ENCODE measurements at regions not wholly inside any gene's neighbourhood (a gene's known extent, or its start where the extent isn't known, plus 50 kb on each side); places are given as distances from the start of the nearest gene placed in this dataset.

- FAIRE-seq (no peak), DNase-seq (ENCODE audit: insufficient read length, low spot score) (no peak)
- TF ChIP-seq, protein P1, sequence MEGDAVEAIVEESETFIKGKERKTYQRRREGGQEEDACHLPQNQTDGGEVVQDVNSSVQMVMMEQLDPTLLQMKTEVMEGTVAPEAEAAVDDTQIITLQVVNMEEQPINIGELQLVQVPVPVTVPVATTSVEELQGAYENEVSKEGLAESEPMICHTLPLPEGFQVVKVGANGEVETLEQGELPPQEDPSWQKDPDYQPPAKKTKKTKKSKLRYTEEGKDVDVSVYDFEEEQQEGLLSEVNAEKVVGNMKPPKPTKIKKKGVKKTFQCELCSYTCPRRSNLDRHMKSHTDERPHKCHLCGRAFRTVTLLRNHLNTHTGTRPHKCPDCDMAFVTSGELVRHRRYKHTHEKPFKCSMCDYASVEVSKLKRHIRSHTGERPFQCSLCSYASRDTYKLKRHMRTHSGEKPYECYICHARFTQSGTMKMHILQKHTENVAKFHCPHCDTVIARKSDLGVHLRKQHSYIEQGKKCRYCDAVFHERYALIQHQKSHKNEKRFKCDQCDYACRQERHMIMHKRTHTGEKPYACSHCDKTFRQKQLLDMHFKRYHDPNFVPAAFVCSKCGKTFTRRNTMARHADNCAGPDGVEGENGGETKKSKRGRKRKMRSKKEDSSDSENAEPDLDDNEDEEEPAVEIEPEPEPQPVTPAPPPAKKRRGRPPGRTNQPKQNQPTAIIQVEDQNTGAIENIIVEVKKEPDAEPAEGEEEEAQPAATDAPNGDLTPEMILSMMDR (IDR thresholded peaks at IDR 0.05; ENCODE audit: insufficient read depth, missing control alignments): no peak
Measured at GRCh38 chr2:109058802-109059201, 69.8 kb upstream of the EDAR start.

DNA sequence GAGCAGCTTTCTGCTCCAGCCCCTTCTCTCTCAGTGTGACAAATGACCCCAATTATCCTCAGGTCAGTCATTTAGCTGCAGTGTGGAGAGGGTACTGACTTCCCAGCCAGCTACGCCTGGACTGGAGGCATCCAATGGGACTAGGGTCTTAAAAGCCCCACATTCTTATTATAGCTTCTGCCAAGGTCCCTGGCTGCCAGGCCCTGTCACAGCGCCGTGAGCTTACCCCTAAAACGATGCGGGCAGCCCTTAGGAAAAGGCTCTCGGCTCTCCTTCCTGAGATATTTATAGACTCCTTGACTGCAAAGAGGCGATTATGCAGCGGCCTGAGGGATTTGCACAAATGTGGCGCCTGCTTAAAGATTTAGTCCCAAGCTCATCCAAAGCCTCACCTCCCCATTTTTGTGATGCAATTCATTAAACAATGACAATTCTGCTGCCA is 69.2 kb upstream of the EDAR start:
- DNase-seq (ENCODE audit: insufficient read length, low spot score) (peak; percentile 70), FAIRE-seq (peak; percentile 85)
- TF ChIP-seq, protein P1 (IDR thresholded peaks at IDR 0.05; ENCODE audit: insufficient read depth, missing control alignments): no peak

- TF ChIP-seq, protein P1 (IDR thresholded peaks at IDR 0.05; ENCODE audit: insufficient read depth, missing control alignments): no peak
- FAIRE-seq: no peak
- DNase-seq (ENCODE audit: insufficient read length, low spot score): no peak
Measured at GRCh38 chr2:109057686-109058085, 68.7 kb upstream of the EDAR start.

GRCh38 chr2:109055435-109055834 is 66.4 kb upstream of the EDAR start:
- DNase-seq (ENCODE audit: insufficient read length, low spot score) (no peak), FAIRE-seq (no peak)
- TF ChIP-seq, protein P1 (IDR thresholded peaks at IDR 0.05; ENCODE audit: insufficient read depth, missing control alignments): no peak

GRCh38 chr2:109054865-109055264 is 65.8 kb upstream of the EDAR start:
- TF ChIP-seq, protein P1 (IDR thresholded peaks at IDR 0.05; ENCODE audit: insufficient read depth, missing control alignments): no peak
- no peak for DNase-seq (ENCODE audit: insufficient read length, low spot score)
- FAIRE-seq: no peak

DNA sequence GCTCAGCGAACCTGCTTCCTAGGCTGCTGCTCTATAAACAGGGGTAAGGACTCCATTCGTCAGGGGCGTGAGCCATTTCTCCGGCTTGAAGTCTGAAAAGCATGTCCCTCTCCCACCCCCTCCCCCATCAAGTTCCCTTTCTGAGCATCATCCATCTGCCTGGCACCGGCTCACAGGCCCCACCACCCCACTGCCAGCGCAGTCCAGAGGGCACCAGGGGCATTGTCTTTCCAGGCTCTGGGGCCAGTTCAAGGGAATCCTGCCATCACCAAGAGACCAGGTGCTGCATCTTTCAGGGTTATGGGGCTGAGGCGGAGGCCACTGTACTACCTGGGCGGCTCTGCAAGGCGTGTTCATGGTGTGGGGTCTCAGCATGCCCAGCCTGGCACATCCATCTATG is 64.7 kb upstream of the EDAR start:
- DNase-seq (ENCODE audit: insufficient read length, low spot score) (no peak), FAIRE-seq (no peak)
- TF ChIP-seq, protein P1 (IDR thresholded peaks at IDR 0.05; ENCODE audit: insufficient read depth, missing control alignments): no peak

- FAIRE-seq: no peak
- TF ChIP-seq, protein P1 (IDR thresholded peaks at IDR 0.05; ENCODE audit: insufficient read depth, missing control alignments): peak; percentile 1
Measured at GRCh38 chr2:109052922-109053321, 63.9 kb upstream of the EDAR start.

More at GRCh38 chr2:109052922-109053321, 63.9 kb upstream of the EDAR start:
- no peak for DNase-seq (ENCODE audit: insufficient read length, low spot score)

All from D721Med (cell line).